HepG2 (cell line): ENCODE measurements at regions not wholly inside any gene's neighbourhood (a gene's known extent, or its start where the extent isn't known, plus 50 kb on each side); places are given as distances from the start of the nearest gene placed in this dataset.

Experiments
- ATAC-seq: fragments of 200-7000 bp; cut with Tn5 transposase; 3 replicates; pipeline ENCODE4 v1.9.1; 2020; ENCODE audit warnings: mild to moderate bottlenecking, moderate library complexity
- BruUV-seq: library from RNA; stranded (reverse); fragments of 400-500 nt; replicated peaks from 2 replicates; lab custom pipeline; 2021; lab: Mats Ljungman, UMichigan
- CTCF ChIA-PET: fragments of 300-600 bp; formaldehyde crosslinking; extraction: SDS; loops from one replicate; lab custom pipeline; 2021; ENCODE audit warnings: low total read pairs, inconsistent platforms, low intra/inter-chr PET ratio; lab: Yijun Ruan, JAX
- POLR2A ChIA-PET: fragments of 350-600 bp; sonication (Branson Sonifier 250); formaldehyde crosslinking; loops from one replicate; lab custom pipeline; 2020; ENCODE audit warnings: antibody characterized with exemption, inconsistent platforms; lab: Yijun Ruan, JAX
- DNase-seq: peaks from one replicate; pipeline ENCODE4 v3.0.0-alpha.2; 2015; ENCODE audit warnings: low spot score
- FAIRE-seq: peaks from 3 replicates; lab custom pipeline; 2011; peaks lifted over from hg19 to GRCh38; lab: Jason Lieb, UNC
- H2AFZ ChIP-seq: one replicate; pipeline ENCODE4 v1.6.1; 2011; ENCODE audit warnings: low read length, inconsistent platforms
- H3K27ac ChIP-seq: fragments of 300-600 bp; 3 replicates; pipeline ENCODE4 v1.8.0; 2011; ENCODE audit warnings: mixed run types, mild to moderate bottlenecking, mixed read lengths, low read length, inconsistent platforms; ENCODE audit not compliant: insufficient read depth; ENCODE audit errors: extremely low read length
- H3K27me3 ChIP-seq, 2 experiments: fragments of 200-600 bp in 1 of 2; 2 replicates in 1 of 2; 3 replicates in 1 of 2; pipeline versions ENCODE4 v1.6.0 to v1.8.0; 2011; ENCODE audit warnings: low read length in 2 of 2, mild to moderate bottlenecking in 2 of 2, moderate library complexity in 2 of 2, inconsistent platforms in 1 of 2; ENCODE audit not compliant: insufficient read depth in 2 of 2, control insufficient read depth in 1 of 2
- H3K36me3 ChIP-seq, 2 experiments: fragments of 200-600 bp in 1 of 2; replicated peaks in 1 of 2; 2 replicates in 1 of 2; 3 replicates in 1 of 2; pipeline versions ENCODE4 v1.5.1 to v1.8.0; 2011; ENCODE audit warnings: low read length in 2 of 2, inconsistent platforms in 1 of 2; ENCODE audit not compliant: insufficient read depth in 2 of 2, control insufficient read depth in 1 of 2
- H3K4me1 ChIP-seq: 2 replicates; pipeline ENCODE4 v1.5.1; 2012; ENCODE audit warnings: low read length, inconsistent platforms; ENCODE audit not compliant: insufficient read depth
- H3K4me2 ChIP-seq: 2 replicates; pipeline ENCODE4 v1.6.0; 2011; ENCODE audit warnings: low read depth, low read length, inconsistent platforms
- H3K4me3 ChIP-seq, 3 experiments: fragments of 200-600 bp in 1 of 3; sonication (generic), shearing (Covaris generic) in 1 of 3; replicated peaks in 1 of 3; 2 replicates each; pipeline ENCODE4 v1.5.1; 2011 to 2016; ENCODE audit warnings: low read length in 3 of 3, inconsistent platforms in 2 of 3, low read depth in 2 of 3, mild to moderate bottlenecking in 2 of 3, control low read depth in 1 of 3, mixed read lengths in 1 of 3; ENCODE audit not compliant: insufficient read depth in 1 of 3
- H3K79me2 ChIP-seq: one replicate; pipeline ENCODE4 v1.6.1; 2011; ENCODE audit warnings: low read length, inconsistent platforms; ENCODE audit not compliant: insufficient read depth
- H3K9ac ChIP-seq: 2 replicates; pipeline ENCODE4 v1.6.0; 2011; ENCODE audit warnings: mild to moderate bottlenecking, low read depth, low read length, inconsistent platforms; ENCODE audit not compliant: insufficient read depth
- H3K9me3 ChIP-seq: 2 replicates; pipeline ENCODE4 v1.5.1; 2012; ENCODE audit warnings: mild to moderate bottlenecking, low read length
- H4K20me1 ChIP-seq: 2 replicates; pipeline ENCODE4 v1.6.0; 2011; ENCODE audit warnings: inconsistent platforms, mild to moderate bottlenecking, low read length, moderate library complexity; ENCODE audit not compliant: insufficient read depth
- ATF7 ChIP-seq, 2 experiments: fragments of 450-650 bp in 1 of 2; sonication (generic) in 1 of 2; formaldehyde crosslinking in 1 of 2; IDR thresholded peaks; 2 replicates each; pipeline versions ENCODE4 v1.4.0 to v1.6.1; 2016 to 2020; ENCODE audit warnings: antibody characterized with exemption in 1 of 2, mild to moderate bottlenecking in 1 of 2, missing genetic modification reagents in 1 of 2
- DNMT1 ChIP-seq: sonication (generic); formaldehyde crosslinking; IDR thresholded peaks from 2 replicates; pipeline ENCODE4 v1.5.1; 2020; ENCODE audit warnings: mild to moderate bottlenecking, missing genetic modification reagents
- MTF1 ChIP-seq: sonication (generic); formaldehyde crosslinking; IDR thresholded peaks from 2 replicates; pipeline ENCODE4 v1.5.0; 2020; ENCODE audit warnings: missing genetic modification reagents
- PITX1 ChIP-seq: sonication (generic); formaldehyde crosslinking; IDR thresholded peaks from 2 replicates; pipeline ENCODE4 v1.5.1; 2020; ENCODE audit warnings: mild to moderate bottlenecking, missing genetic modification reagents
- WGBS: methylation state at CpG from one replicate; pipeline ENCODE4 v1.1.6; 2017; ENCODE audit warnings: low lambda C conversion rate; 5-methylcytosine and 5-hydroxymethylcytosine counted together
- in situ Hi-C: cut with HindIII; loops from 2 replicates; pipeline ENCODE4 v1.10.0; 2017; ENCODE audit warnings: low pct_unique_long_range_greater_than_20kb; ENCODE audit not compliant: extremely low pct_ligation_motif_present
- intact Hi-C: fragments of 100-400 bp; cut with micrococcal nuclease; formaldehyde crosslinking; loops from one replicate; pipeline ENCODE4 v1.10.0; 2022; ENCODE audit not compliant: unreplicated experiment
- TF ChIP-seq, protein P1 (sequence below): sonication (generic); formaldehyde crosslinking; IDR thresholded peaks from 2 replicates; pipeline ENCODE4 v1.4.0; 2020; ENCODE audit warnings: mild to moderate bottlenecking, missing genetic modification reagents
- TF ChIP-seq, protein P2 (sequence below): fragments of 450-650 bp; IDR thresholded peaks from 2 replicates; pipeline ENCODE4 v1.6.1; 2016

- TF ChIP-seq PITX1 (CRISPR knock-in tag), result no peak
- TF ChIP-seq, protein P1, sequence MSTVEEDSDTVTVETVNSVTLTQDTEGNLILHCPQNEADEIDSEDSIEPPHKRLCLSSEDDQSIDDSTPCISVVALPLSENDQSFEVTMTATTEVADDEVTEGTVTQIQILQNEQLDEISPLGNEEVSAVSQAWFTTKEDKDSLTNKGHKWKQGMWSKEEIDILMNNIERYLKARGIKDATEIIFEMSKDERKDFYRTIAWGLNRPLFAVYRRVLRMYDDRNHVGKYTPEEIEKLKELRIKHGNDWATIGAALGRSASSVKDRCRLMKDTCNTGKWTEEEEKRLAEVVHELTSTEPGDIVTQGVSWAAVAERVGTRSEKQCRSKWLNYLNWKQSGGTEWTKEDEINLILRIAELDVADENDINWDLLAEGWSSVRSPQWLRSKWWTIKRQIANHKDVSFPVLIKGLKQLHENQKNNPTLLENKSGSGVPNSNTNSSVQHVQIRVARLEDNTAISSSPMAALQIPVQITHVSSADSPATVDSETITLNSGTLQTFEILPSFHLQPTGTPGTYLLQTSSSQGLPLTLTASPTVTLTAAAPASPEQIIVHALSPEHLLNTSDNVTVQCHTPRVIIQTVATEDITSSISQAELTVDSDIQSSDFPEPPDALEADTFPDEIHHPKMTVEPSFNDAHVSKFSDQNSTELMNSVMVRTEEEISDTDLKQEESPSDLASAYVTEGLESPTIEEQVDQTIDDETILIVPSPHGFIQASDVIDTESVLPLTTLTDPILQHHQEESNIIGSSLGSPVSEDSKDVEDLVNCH, result no peak
- TF ChIP-seq, protein P2, sequence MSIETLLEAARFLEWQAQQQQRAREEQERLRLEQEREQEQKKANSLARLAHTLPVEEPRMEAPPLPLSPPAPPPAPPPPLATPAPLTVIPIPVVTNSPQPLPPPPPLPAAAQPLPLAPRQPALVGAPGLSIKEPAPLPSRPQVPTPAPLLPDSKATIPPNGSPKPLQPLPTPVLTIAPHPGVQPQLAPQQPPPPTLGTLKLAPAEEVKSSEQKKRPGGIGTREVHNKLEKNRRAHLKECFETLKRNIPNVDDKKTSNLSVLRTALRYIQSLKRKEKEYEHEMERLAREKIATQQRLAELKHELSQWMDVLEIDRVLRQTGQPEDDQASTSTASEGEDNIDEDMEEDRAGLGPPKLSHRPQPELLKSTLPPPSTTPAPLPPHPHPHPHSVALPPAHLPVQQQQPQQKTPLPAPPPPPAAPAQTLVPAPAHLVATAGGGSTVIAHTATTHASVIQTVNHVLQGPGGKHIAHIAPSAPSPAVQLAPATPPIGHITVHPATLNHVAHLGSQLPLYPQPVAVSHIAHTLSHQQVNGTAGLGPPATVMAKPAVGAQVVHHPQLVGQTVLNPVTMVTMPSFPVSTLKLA, result peak; percentile 91
- CTCF ChIA-PET, result no interaction called here
- FAIRE-seq, result no peak
These were observed 301.8 kb upstream of the TBC1D5 start for GRCh38 chr3:18044191-18044590.

GRCh38 chr3:18036450-18036815 lies 294.0 kb upstream of the TBC1D5 start:
- Histone ChIP-seq H4K20me1 (no peaks in the 10 kb centered on the region), H3K4me2 (no peak overlapping the region), H3K4me1 (no peaks in the 10 kb centered on the region), H3K9ac (no peak overlapping the region), H3K9me3 (no peaks in the 10 kb centered on the region), H3K36me3 (no peaks in the 10 kb centered on the region), H3K4me3 (no peak overlapping the region), H3K79me2 (no peaks in the 10 kb centered on the region), H3K27ac (no peak overlapping the region), H3K27me3 (no peaks in the 10 kb centered on the region), H2AFZ (no peak overlapping the region)
- ATAC-seq (no peak), DNase-seq (no peak), FAIRE-seq (no peak)
- 0% methylated on average over 1 of the region's 1 CpG for WGBS
- in situ Hi-C loops, result no loop called here
- POLR2A ChIA-PET, result no interaction called here
- intact Hi-C loops, result no loop called here
- BruUV-seq, result no TSS peak
- CTCF ChIA-PET, result no interaction called here
- no peak for TF ChIP-seq MTF1
- TF ChIP-seq ATF7 (IDR thresholded peaks at IDR 0.05), result peak; percentile 54; the same call in 1 of the 2 replicates
- TF ChIP-seq ATF7 (CRISPR knock-in tag; IDR thresholded peaks at IDR 0.05), result no peak
- TF ChIP-seq DNMT1 (CRISPR knock-in tag), result no peak

More at GRCh38 chr3:18044191-18044590, 301.8 kb upstream of the TBC1D5 start:
- Histone ChIP-seq H3K27ac (no peak overlapping the region), H3K79me2 (no peaks in the 10 kb centered on the region), H3K27me3 (no peaks in the 10 kb centered on the region), H4K20me1 (no peaks in the 10 kb centered on the region), H3K36me3 (no peaks in the 10 kb centered on the region), H3K4me2 (no peak overlapping the region), H3K4me3 (no peak overlapping the region), H3K4me1 (no peaks in the 10 kb centered on the region), H2AFZ (no peak overlapping the region), H3K9ac (no peak overlapping the region), H3K9me3 (no peaks in the 10 kb centered on the region)
- intact Hi-C loops (no loop called here), in situ Hi-C loops (no loop called here)
- DNase-seq (no peak), ATAC-seq (no peak)
- POLR2A ChIA-PET, result no interaction called here
- WGBS, result 0% methylated on average over 2 of the region's 2 CpGs
- no TSS peak for BruUV-seq
